ENCODE measurements at regions not wholly inside any gene's neighbourhood (a gene's known extent, or its start where the extent isn't known, plus 50 kb on each side); places are given as distances from the start of the nearest gene placed in this dataset.
"Not testable (repeated sequence)": the region's sequence is repeated elsewhere in the genome, so short reads cannot be mapped to it uniquely, and the experiment has no call there.

DNA sequence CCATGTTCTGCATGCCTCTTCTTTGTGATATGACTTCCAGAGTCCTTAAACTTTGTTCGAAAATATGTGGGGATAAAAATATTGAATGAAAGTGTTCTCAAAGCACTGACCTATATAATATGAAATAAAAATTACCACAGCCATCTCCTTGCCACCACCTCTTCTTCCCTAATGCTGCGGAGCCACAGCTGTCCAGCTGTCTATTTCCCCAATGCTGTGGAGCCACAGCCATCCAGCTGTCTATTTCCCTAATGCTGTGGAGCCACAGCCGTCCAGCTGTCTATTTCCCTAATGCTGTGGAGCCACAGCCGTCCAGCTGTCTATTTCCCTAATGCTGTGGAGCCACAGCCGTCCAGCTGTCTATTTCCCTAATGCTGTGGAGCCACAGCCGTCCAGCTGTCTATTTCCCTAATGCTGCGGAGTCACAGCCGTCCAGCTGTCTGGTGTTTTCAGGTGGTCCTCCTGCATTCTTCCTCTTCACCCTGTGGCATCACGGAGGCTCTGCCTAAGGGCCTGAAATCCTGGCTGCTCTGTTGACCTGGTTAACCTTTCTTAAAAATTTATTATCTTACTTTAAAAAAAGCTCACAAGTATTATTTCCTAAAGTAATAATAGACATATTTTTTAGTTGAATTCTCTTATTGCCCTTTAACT lies 266.1 kb upstream of the MEX3C start:
- DNase-seq, result no peak

DNA sequence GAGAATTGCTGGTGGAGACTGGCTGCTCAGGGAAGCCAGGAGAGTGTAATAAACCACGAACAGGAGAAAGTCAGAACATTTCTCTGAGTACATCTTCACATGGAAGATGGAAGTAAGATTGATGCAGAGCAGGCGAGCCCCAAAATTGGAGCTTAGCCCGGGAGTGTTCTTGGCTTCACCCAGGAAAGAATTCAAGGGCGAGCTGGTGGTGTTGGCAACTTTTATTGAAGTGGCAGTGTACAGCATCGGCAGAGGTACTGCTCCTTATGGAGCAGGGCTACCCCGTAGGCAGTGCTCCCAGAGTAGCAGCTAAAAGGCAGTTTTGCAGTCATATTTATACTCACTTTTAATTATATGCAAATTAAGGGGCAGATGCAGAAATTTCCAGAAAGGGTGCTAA lies 281.4 kb upstream of the MEX3C start:
- no peak for DNase-seq

DNA sequence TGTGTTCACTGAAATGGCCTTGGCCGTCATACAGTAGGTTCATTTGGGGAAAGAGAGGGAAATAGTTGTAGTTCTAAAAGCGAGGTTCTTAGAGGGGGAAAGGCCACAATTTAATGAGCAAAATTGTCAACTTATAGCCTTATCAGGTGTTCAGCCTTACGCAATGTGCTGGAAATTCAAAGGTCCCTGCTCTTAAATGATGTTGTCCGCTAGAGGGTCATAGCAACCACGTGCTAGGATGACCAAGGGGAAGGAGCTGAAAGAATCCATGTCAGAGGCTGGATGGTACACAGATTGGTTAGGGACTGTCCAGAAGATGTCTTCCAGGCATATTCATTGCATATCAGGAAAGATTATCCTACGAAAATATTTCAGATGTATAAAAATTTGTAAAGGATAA lies 282.3 kb upstream of the MEX3C start:
- DNase-seq, result no peak

DNA sequence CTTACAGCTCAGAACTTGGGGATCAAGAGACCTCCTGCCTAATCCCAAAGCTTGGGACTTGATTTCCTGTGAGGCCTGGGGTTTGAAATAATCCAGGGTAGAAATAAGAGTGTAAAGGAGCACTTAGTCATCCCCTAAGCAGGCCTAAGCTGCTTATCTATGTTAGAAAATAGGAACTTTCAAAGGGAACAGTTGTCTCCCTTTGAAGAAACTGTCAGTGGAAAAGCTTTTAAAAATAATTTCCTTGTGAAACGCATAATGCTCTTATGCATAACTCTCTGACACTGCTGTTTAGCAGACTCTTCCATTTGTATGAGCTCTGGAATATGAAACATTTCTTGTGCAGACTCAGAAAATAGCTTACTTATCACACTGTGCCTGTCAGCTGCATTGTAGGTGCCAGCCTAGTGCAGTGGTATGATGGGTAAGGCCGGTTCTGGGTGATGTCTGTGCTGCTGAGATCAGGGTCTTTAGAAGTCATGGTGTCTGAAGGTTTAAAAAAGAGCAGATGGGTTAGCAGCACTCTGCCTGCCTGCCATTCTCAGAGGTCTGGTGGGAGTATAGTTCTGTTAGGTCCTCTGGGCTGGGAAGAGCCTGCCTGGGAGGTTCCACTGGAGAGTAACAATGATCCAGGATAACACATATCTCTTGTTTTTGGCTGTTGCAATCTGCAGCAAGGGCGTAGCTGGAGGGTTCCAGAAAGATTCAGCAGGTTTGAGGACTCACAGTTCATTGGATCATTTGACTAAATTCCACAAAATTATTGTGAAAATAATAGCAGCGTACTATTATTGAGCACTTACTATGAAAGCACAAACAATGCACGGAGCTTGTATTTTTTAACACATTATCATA lies 283.2 kb upstream of the MEX3C start:
- DNase-seq, result no peak

DNA sequence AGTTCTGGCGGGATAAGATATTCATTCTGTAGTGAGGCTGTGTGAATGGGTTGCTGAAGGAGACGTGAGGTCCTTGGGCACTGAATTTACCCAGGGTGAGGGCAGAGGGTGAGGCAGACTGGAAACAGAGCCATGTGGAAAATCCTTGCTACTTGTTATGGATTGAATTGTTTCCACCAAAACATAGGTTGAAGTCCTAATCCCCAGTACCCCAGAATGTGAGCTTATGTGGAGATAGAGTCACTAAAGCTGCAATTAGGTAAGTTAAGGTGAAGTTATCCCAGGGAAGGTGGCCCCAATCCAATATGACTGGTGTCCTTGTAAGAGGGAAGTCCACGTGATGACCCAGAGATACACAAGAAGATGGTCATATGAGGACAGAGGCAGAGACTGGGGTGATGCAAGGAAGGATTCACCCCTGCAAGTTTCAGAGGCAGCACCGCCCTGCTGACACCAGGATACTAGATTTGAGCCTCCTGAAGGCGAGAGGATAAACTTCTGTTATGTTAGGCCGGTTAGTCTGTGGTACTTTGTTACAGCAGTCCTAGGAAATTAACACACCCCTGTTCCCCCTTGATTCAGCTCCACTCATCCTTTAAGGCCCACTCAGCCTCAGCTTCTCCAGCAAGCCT lies 289.4 kb upstream of the MEX3C start:
- no peak for DNase-seq

DNA sequence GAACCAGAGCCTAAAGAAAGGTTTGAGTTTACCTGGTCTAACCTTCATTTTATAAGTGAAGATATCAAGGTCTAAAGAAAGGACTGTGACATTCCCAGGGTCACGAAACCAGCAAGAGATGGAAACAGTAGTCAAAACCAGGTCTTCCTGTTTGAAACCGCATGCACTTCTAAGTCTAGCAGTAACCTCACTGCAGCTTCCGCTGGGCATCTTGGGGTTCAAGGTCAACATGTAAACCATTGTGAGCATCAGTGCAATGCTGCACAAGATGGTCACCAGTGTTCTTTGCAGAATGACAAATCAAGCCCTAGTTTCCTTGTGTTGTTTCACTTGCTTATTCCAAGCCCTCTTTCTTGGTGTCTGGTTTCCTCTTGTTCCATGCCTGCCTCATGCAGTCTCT lies 292.9 kb upstream of the MEX3C start:
- DNase-seq, result no peak

DNA sequence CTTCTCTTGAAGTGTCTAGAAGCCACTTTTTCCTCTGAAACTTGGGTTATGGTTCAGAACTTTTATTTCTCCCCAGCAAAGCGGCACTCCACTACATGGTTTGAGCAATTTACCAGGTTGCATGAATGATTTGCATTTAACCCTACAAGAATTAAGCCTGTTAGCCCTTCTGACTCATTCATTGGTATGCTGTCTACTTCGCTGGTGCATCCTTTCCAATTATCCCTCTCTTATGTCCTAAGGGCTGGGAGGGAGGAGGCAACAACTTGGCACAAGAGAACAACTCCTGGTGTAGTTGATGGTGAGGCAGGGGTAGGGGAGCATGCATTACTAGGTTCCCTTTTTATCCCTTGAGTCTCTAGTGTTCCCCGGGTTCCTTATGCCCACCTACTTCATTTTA lies 293.4 kb upstream of the MEX3C start:
- DNase-seq, result no peak

DNA sequence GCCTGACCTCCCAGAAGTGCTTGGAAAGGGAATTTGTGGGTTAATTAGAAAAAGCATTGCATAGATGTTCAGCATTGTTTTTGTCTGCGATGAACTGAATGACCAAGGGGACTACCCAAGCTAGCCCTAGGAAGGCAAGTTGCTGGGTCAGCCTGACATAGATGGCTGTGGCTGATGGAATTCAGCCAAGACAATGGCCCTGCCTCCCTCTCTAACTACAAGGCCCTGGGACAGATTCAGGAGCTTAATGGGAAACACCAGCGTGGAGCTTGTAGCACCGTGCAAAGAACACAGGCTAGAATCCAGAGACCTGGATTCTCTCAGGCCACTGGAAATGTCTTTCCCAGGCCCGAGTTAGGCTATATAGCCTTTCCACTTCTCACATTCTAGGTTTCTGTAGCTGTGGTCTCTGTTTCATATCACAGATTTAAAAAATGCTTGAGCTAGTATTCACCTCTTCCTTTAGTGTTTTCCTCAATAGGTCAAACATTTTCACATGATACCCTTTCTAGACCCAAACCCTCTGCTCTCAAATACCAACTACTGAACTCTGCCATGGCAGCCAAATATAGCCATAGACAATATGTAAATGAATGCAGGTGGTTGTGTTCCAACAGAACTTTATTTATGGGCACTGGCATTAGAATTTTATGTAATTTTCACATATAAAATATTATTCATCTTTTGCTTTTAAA lies 294.3 kb upstream of the MEX3C start:
- no peak for DNase-seq

DNA sequence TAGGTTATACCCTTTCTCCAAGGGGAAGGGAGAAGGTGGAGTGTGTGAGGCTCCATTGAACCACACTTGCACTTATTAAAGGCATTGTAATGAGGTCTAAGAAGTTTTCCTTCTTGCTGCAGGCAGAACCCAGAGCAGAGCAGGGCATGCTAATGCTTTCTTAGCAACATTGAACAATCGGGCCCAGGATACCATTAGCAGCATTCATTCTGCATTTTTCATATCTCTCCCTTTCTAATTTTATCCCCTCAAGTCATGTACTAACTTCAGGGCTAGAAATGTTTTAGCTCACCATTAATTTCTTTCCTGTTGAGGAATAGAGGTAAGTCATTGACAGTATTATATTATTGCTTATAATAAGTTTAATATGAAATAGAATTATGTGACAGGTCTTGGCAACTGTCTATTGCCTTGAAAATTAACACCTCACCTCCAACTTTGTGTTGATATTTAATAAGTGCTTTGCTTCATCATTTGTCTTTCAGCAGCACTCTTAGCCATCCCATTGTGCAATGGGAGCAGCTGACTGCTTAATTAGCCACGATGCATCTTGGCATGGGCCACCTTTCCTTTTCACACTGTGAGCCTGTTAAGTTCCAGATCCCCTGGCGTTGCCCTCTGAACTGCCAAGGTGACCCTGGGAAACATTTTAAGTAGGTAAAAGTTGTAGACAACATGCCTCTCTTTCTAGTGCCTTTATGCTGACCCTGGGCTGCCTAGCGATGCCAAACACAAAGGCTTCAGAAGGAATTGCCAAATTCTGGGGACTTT lies 300.8 kb upstream of the MEX3C start:
- no peak for DNase-seq

DNA sequence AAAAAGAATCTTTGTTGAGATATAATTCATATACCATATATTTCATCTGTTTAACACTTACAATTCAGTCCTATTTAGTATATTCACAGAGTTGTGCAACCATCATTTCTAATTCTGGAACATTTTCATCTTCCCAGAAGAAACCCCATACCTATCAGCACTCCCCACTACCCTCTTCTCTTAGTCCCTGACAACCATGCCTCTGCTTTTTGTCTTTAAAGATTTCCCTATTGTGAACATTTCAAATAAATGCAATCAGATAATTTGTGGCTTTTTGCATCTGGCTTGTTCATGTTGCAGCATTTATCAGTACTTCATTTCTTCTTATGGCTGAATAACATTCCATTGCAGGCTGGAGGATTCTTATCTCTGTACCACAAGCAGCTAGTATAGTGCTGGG lies 305.9 kb upstream of the MEX3C start:
- DNase-seq, result no peak

DNA sequence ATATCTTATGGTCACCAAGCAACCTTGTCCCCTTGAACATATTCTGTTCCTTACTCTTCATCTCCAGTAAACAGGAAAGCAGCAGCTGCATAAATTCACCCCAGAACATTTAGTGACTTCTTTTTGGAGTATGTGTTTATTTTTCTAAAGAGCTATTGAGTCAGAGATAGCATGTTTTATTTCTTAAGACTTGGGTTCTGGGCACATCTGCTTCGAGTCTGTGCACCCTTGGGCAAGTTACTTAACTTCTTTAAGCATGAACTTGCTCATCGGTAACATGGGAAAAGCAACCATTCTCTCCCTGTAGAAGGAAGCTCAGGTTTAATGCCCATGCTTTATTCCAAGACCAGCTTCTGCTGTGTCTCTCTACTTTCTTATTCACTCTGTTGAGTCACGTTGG lies 309.3 kb upstream of the MEX3C start:
- no peak for DNase-seq

DNA sequence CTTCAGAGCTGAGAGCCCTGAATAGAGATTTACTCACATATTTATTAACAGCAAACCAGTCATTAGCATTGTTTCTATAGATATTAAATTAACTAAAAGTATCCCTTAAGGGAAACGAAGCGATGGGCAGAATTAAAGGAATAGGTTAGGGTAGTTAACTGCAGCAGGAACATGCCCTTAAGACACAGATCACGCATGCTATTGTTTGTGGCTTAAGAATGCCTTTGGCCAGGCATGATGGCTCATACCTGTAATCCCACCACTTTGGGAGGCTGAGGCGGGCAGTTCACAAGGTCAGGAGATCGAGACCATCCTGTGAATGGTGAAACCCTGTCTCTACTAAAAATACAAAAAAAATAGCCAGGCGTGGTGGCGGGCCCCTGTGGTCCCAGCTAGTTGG lies 310.9 kb upstream of the MEX3C start:
- not testable (repeated sequence) for DNase-seq

DNA sequence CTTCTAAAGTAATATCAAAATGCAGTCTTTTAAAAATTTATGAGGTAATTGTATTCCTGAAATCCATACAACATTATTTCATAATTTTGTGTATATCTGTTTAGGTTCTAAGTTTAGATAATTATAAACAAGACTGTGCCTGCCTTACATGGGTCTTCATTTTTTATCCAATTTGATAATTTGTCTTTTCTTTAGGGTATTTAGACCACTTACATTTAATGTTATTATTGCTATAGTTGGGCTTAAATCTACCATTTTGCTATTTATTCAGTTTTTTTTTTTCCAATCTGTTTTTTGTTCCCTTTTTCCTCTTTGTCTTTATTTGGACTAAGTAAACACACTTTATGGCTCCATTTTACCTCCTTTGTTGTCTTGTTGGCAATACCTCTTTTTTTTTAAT lies 312.5 kb upstream of the MEX3C start:
- no peak for DNase-seq

DNA sequence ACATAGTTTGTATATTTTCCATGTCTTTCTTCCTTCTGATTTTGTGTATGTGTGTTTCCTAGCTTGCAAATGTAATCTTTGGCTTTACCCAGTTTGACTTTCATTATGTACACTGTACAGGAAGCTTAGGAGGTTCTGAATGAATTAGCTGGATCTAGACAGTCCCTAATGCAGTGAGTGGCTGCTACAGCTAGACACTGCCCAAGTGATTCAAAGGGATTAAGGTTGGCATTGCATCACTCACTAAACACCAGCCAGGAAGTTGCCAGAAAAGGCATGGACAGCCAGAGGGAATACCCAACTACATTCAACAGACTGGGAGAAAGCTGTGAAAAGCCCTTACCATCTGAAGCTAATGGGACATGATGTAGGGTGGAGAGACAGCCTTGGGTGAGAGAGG lies 316.0 kb upstream of the MEX3C start:
- peak; percentile 84 for DNase-seq

DNA sequence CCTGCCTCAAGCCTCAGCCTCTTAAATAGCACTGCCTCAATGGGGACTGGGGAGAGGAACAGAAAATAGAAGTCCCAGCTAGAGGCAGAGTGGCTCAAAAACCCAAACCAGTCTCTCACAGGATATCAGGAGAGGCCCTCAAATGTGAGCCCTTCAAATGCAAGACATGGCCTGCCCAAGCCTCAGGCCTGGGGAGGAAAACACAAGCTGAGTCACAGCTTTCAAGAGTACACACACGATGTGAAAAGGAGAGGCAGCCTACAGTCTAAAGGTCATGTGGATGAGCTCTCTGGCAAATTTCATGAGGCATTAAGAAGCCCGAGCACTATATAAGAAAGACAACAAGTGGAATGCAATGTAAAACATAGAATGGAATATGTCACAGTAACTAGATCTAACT lies 316.6 kb upstream of the MEX3C start:
- peak; percentile 85 for DNase-seq

DNA sequence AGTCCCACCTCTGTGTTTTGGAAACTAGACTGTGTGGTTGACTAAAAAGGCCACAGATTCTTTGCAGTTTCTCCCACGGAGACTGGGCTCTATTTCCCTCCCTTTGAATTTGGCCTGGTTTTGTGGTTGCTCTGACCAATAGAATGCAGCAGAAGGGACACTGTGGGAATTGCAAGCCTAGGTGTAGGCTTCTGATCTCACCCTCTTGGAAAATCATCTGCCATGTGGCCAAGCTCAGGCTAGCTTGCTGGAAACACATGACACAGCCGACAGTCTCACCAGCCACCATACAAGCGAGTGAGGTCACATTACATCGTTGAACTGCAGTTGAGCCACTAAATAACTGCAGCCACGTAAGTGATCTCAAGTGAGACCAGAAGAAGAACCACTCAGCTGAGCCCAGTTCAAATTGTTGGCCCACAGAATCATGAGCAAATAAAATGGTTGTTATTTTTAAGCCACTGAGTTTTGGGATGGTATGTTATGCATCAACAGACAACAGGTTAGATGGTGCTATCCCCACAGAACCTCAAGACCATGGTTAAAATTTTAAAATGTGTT lies 319.1 kb upstream of the MEX3C start:
- no peak for DNase-seq

DNA sequence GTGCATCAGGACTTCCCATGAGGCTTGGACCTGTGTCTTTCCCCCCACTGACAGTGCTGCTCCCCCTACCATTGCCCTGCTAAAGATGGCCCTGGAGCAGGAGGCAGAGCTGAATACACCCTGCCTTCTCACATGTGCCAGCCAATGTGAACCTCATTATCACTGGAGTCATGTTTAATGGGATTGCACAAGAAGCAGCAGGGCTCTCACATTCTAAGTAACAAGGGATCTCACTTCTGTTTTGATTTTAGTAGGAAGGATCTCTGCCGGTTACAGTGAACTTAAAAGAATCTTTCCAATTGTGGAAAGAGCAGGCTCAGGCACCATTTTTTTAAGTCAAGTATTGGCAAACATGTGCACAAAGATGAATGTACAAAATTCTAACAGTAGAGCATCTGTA lies 322.1 kb upstream of the MEX3C start:
- no peak for DNase-seq

DNA sequence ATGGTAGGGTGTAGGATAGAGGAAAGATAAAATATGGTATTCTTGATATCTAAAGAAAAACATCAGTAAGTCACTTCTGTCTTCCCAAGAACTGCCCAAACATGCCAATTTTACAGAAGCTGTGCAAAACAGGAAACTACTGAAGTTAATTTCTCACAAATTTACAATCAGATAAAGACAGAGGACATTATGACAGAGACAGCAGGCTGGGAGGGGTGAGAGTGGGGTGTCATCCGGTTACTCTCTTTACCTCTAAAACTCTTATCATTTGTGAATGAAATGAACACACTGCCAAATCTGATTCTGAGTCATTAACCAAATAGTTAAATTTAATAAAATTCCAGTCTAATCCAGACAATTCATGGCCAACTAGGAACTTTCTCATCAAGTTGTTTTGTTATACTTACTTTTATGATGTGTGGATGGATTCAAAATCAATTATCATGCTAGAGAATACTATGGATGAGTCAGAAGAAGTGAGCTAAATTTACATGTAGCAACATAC lies 323.2 kb upstream of the MEX3C start:
- no peak for DNase-seq

DNA sequence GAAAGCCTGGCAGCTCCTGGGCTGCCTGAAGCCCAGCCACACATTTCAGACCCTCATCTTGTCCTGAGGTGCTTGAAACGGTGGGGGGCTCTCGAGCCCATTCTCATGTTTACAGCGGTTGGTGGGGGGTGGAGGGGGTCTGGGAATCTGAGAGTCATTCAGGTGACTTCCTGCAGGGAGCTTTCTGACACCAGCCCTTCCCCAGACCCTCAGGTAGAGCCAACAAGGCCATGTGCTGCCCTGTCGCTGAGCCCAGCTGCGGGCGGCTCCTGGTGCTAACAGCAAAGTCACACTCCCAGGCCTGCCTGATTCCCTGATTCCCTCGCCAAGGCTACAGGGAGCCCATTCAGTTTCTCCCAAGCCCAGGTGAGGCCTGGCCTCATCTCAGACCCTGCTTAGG lies 324.9 kb upstream of the MEX3C start:
- DNase-seq, result no peak

DNA sequence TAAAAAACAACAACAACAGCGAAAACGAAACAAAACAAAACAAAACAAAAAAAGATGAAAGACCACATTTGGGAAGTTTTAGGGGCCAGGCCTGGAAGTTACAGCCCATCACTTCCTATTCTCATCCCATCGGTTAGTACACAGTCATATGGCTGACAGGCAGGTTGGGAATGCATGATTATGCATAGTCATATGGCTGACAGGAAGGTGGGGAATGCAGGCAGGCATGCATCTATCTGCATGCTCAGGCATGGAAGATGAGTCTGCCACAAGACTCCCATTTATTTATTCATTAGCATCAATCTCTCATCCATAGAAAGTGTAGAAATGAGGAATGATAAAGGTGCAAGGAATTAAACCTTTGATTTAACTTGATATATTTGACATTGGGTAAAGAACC lies 325.3 kb upstream of the MEX3C start:
- DNase-seq, result no peak

DNA sequence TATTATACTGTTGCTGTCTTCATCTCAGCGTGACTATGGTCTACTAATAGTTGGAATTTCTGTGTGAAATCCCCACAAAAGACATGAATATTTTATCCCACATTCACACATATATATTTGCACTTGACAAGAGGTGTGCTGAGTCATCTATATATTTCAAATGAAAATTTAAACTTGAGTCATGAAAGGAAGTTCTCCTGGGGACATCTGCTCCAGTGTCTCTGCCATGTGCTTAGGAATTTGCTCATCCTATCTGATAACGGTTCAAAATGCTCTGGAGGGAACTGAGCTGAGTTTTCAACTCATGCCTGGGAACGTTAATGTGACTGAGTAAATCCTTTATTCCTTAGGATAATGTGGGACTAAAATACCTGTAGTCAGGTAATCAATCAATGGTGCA lies 326.2 kb upstream of the MEX3C start:
- no peak for DNase-seq
